GM18517 (cell line): ENCODE measurements at regions not wholly inside any gene's neighbourhood (a gene's known extent, or its start where the extent isn't known, plus 50 kb on each side); places are given as distances from the start of the nearest gene placed in this dataset.
A peak's percentile ranks its signal among the peaks of the same experiment; 100 is the strongest.

Experiments
- ATAC-seq: cut with Tn5 transposase; IDR thresholded peaks from one replicate; pipeline ENCODE4 v1.9.1; 2021; ENCODE audit warnings: mild to moderate bottlenecking, moderate library complexity; ENCODE audit not compliant: unreplicated experiment

GRCh38 chr12:75974323-75975187 lies 57.0 kb downstream of the PHLDA1 start:
- no peak for ATAC-seq

- ATAC-seq = no peak
Measured at GRCh38 chr12:75971253-75971652, 60.3 kb downstream of the PHLDA1 start.

- ATAC-seq = no peak
Measured at GRCh38 chr12:75970310-75970709, 61.3 kb downstream of the PHLDA1 start.

DNA sequence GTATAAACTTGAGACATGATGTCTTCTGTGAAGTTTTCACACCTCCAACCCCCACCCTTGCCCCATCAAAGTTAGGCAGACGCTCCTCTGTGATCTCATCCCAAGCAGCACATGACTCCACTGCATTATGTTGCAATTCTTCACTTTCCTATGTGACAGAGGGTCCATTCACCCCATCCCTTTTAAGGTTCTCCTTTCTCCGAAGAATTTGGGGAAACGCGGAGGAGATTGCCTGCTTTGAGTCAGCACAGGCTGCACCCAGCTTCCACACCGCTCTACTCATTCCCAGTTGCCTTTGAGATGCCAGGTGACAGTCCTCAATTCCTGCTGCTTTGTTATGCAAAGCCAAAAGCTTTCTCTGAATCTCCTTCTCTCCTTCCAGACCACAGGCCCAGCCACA lies 61.8 kb downstream of the PHLDA1 start:
- ATAC-seq = no peak

DNA sequence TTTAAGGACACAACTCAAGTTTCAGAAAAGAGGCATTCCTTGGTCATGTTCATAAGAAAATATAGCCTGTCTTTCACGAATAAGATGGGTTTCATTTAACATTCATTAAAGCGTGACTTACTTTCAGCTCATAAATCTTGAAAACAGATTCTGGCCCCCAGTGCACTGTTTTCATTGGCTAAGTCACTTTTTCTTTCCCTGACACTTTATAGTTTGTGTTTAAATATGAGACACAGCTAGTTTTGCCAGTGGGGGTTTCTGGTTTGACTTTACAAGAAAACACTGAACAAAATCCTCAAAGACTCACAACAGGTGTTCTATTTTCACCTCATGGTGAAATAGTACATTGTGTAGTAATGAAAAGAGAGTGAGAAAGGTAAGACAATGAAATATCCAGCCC lies 65.9 kb downstream of the PHLDA1 start:
- ATAC-seq = no peak

DNA sequence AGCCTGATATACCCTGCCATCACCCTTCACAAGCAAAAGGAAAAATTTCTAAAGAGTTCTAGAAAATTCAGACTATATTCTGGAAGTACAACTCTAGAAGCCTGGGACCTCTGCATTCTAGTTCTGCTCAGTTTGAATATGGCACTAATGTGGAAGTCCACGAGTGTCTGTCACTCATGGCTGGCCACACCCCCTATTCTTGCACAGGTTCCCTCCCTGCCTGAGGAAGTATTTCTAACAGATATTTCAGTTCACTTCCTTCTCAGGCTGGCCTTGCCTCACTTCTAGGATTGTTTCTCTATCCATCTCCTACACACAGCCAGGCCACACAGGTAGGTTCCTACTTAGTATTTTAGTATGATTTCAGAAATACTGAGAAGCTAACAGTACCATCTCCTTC lies 67.4 kb downstream of the PHLDA1 start:
- no peak for ATAC-seq

DNA sequence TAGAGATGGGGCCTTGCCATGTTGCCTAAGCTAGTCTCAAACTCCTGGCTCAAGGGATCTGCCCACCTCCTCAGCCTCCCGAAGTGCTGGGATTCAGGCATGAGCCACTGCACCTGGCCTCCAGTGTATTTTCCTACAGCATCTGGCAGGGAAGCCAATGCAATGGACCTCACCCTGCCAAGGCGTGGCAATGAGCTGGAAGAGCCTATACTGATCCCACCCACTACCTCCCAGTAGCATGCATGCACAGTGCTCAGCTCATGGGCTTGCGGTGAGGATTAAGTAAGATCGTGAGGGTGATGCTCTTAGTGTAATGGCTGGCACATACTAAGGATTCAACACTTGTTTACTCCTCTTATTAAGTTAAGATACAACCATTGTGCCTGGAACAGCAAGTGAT lies 69.7 kb downstream of the PHLDA1 start:
- ATAC-seq = no peak

DNA sequence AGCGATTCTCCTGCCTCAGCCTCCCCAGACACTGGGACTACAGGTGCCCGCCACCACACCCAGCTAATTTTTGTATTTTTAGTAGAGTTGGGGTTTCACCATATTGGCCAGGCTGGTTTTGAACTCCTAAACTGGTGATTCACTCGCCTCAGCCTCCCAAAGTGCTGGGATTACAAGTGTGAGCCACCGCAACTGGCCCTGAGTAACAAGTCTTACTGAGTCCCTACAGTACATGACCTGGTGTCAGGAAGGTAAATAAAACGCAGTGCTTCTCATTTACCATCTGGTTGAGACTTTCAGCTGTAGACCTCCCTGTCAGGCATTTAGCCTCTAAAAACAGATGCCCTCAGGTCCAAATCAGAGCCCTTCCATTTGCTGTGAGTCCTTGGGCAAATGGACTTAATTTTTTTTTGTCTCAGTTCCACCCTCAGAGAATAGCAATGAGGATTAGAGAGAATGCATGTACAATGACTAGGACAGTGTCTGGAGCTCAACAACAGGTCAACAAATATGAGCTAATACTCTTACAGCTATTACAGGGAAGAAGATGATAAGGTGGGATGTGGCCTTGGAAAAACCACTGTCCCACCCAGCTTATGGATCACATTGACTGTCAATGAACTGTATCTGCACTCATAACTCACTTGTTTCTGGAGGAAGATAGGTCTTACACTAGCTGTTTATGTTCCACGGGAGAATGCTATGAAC lies 70.5 kb downstream of the PHLDA1 start:
- ATAC-seq = no peak

DNA sequence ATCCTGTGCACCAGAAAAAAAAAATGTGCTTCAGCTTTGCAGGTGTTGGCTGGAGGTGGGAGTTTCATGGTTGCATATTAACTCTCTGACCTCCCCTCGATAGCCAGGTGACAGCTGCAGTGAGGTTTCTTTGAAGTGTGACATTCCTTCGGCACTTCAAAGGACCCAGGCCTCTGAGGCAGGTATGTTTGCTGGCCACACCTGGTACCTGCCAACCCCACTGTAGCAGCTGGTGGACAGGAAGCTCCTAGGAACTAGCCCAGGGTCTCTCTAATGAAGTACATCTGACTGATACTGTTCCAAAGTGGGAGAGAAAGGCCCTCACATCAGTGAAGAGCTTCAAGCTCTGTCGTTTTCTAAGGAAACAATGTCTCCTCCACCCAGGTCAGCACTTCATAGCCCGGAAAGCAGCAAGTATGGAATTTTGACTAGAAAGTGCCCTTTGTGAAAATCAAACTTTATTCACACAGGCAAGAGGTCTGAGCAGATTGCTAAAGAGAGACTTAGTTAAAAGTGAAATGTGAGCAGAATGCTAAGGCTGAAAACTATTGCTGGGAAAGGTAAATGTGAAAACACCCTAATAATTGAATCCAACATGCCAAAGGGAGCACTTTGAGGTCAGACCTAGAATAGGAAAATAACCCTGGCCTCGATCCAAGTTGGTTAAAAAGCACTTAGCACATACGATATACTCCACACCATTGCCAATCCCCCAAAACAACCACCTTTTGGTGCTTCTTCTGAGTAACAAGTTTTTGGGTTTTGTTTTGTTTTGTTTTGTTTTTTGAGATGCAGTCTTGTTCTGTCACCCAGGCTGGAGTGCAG lies 71.3 kb downstream of the PHLDA1 start:
- peak; percentile 51 for ATAC-seq

GRCh38 chr12:75959506-75959905 lies 72.1 kb downstream of the PHLDA1 start:
- ATAC-seq = no peak

DNA sequence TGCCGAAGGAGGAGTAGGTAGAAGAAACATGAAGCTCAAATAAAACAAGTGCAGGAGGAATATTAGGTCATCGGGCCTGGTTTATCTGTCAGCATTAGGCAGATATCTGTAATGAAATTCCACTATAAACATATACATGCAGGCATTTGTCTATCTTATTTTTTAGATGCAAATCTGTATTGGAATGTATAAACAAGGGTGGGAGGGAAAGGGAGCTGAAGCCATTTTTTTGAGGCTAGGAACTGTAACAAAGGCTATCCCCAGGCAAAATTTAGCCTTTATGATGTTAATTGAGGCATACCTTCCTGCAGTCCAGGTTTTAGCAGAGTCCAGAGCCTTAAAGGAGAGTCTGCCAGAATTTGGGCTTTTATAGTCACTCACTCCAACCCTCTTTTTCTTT lies 72.5 kb downstream of the PHLDA1 start:
- ATAC-seq = no peak

- ATAC-seq = no peak
Measured at GRCh38 chr12:75955251-75955650, 76.3 kb downstream of the PHLDA1 start.

DNA sequence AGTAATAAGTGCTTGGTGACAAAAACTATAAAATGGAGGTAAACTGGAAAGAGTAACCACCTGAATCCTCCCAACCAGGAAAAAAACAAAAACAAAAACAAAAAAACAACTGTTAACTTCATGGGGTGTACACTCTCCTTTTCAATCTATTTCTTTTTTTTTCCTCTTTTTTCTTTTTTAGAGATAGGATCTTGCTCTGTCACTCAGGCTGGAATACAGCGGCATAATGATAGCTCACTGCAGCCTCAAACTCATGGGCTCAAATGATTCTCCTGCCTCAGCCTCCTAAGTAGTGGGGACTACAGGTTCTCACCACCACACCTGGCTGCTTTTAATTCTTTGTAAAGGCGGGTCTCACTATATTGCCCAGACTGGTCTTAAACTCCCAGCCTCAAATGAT lies 76.8 kb downstream of the PHLDA1 start:
- no peak for ATAC-seq

DNA sequence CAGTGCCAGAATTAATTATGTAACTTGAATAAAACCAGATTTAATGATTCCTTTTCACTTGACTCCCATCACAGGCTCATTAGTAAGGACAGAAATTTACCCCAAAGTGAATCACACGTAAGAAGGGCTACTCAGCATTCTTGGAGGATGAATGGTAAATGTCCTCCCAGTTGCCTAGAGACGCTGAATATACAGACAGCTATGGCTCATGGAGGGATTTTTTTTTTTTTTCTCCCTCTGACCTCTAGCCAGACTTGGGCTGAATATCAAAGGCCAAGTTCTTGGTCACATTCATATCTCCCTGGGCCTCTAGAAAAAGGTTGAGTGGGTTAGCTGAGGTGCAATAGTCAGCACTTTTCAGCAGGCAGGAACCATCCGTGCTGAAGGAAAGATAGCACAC lies 77.5 kb downstream of the PHLDA1 start:
- no peak for ATAC-seq

DNA sequence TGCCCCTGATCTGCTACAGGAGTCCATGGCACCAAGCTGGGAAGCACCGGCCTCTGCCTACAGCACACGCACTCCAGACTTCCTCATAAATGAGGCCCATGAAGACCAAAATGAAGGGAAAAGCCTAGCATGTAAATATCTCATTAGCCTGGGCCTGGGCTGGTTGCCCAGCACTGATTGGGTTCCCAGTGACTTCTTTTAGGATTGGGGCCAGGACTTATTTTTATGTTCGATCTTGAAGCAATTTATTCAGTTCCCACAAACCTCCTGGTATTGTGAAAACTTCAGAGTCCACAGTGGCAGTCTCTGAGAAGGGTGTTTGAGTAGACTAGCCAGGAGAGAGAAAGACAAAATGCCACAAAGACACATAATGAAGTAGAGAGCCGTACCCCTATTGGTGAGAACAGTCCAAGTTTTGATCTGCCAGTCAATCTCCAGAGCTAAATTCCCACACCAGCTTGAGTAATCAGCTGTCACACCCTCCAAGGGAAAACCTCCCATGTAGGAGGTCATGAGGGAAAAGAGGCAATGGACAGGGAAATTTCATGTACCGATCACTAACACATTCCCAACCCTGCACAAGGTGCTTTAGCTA lies 78.2 kb downstream of the PHLDA1 start:
- ATAC-seq = no peak

DNA sequence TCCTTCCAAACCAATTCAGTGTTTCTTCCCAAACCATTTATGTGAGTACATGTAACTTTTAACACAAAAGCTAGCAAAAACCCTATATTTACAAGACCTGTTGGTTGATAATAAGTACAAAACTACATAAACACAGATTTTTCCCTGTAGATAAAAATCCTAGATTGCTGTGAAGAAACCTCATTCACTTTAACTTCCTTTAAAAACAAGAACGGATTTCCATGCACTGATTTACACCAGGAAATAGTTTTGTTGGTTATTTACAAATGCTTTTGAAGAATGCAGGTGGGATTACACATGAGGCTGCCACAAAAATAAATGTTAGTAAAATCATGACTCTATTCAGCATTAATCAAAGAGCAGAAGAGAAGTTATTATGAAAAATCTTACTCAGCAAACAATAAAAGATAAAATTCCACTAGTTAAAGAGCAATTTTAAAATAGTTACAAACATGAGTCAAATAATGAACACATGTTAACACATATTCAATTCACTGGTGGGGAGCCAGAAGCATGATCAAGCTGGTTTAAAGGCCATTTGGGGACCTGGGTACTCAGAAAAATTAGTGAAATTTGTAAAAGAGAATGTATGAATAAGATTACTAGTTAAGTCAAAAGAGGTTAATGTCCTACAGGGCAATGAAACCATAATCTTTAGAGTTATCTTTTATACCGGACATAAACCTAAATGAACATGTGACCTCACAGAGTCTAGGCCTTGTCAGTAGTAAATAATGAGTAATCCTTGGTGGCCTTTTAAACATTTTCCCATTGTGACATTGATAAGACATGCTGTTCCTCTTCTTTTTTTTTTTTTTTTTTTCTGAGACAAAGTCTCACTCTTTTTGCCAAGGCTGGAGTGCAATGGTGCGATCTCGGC lies 79.9 kb downstream of the PHLDA1 start:
- no peak for ATAC-seq

DNA sequence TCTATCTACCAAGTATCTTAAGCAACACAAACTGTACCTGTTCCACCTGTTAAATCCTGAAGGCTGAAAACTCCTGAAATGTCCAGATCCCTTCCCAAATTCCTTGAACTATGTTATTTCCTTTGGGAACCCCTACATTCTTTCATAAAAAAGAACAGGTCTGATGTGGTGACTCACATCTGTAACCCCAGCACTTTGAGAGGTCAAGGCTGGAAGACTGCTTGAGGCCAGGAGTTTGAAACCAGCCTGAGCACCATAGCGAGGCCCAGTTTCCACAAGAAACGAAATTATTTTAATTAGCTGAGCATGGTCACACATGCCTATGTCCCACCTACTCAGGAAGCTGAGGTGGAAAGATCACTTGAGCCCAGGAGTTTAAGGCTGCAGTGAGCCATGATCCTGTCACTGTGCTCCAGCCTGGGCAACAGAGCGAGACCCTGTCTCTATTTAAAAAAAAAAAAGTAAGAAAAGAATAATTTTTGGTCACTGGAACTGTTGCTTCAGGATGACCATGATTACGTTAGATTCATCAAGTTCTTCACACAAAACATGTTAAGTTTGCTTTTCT lies 84.3 kb downstream of the PHLDA1 start:
- no peak for ATAC-seq

- ATAC-seq = no peak
Measured at GRCh38 chr12:75945581-75945980, 86.0 kb downstream of the PHLDA1 start.

- no peak for ATAC-seq
Measured at GRCh38 chr12:75944905-75945432, 86.6 kb downstream of the PHLDA1 start.
